Globus pallidus (tissue), 1 donor: ENCODE measurements at regions not wholly inside any gene's neighbourhood (a gene's known extent, or its start where the extent isn't known, plus 50 kb on each side); places are given as distances from the start of the nearest gene placed in this dataset.
A peak's percentile ranks its signal among the peaks of the same experiment; 100 is the strongest.

Source experiments
- DNase-seq: peaks from one replicate; pipeline ENCODE4 v3.0.0-alpha.2; 2015; ENCODE audit warnings: low spot score

GRCh38 chr5:81856948-81857928 lies 106.3 kb upstream of the SSBP2 start:
- peak; percentile 85 for DNase-seq

GRCh38 chr5:81855591-81855990 lies 104.7 kb upstream of the SSBP2 start:
- DNase-seq = no peak

- no peak for DNase-seq
These were observed 104.0 kb upstream of the SSBP2 start for GRCh38 chr5:81854915-81855314.

- peak; percentile 48 for DNase-seq
These were observed 103.6 kb upstream of the SSBP2 start for GRCh38 chr5:81854485-81854884.

GRCh38 chr5:81853030-81853357 lies 102.1 kb upstream of the SSBP2 start:
- no peak for DNase-seq

GRCh38 chr5:81852291-81853029 lies 101.6 kb upstream of the SSBP2 start:
- peak; percentile 57 for DNase-seq

- peak; percentile 98 for DNase-seq
These were observed 100.7 kb upstream of the SSBP2 start for GRCh38 chr5:81851481-81852178.

GRCh38 chr5:81850501-81851357 lies 99.8 kb upstream of the SSBP2 start:
- DNase-seq = peak; percentile 23

GRCh38 chr5:81849770-81850367 lies 99.0 kb upstream of the SSBP2 start:
- DNase-seq = peak; percentile 35

- peak; percentile 75 for DNase-seq
These were observed 97.5 kb upstream of the SSBP2 start for GRCh38 chr5:81848362-81848880.

- DNase-seq = no peak
These were observed 95.4 kb upstream of the SSBP2 start for GRCh38 chr5:81846301-81846700.

GRCh38 chr5:81843845-81844244 lies 92.9 kb upstream of the SSBP2 start:
- no peak for DNase-seq

GRCh38 chr5:81842795-81843398 lies 92.0 kb upstream of the SSBP2 start:
- no peak for DNase-seq

GRCh38 chr5:81839034-81839433 lies 88.1 kb upstream of the SSBP2 start:
- DNase-seq = no peak

- no peak for DNase-seq
These were observed 87.5 kb upstream of the SSBP2 start for GRCh38 chr5:81838307-81838906.

GRCh38 chr5:81837667-81838306 lies 86.9 kb upstream of the SSBP2 start:
- no peak for DNase-seq

GRCh38 chr5:81835814-81836367 lies 85.0 kb upstream of the SSBP2 start:
- DNase-seq = no peak

- no peak for DNase-seq
These were observed 83.2 kb upstream of the SSBP2 start for GRCh38 chr5:81834021-81834660.

GRCh38 chr5:81830596-81830995 lies 79.7 kb upstream of the SSBP2 start:
- DNase-seq = no peak
